ENCODE measurements at regions not wholly inside any gene's neighbourhood (a gene's known extent, or its start where the extent isn't known, plus 50 kb on each side); places are given as distances from the start of the nearest gene placed in this dataset.

GRCh38 chr1:5404412-5405203 is 587.6 kb downstream of the NPHP4 start:
- Mint-ChIP-seq H3K4me1 (ENCODE audit: low read depth) (peaks cover 1% of the 10 kb centered on the region), H3K36me3 (ENCODE audit: low read depth) (no peaks in the 10 kb centered on the region), H3K4me3 (no peak overlapping the region), H3K27ac (no peak overlapping the region), H3K27me3 (no peaks in the 10 kb centered on the region), H3K9me3 (peaks cover 5% of the 10 kb centered on the region)
- DNase-seq (no peak), ATAC-seq (no peak)
- CTCF ChIA-PET: no interaction called here
- no peak for TF ChIP-seq CTCF (IDR thresholded peaks at IDR 0.05)
- POLR2A ChIA-PET: interaction anchor here (0.6 kb wide), 1 partner anchor 68 kb away, joined by 3 read pairs; no protein-coding TSS in a partner anchor
- intact Hi-C loops (cut with micrococcal nuclease): no loop called here

GRCh38 chr1:5403935-5404334 is 588.3 kb downstream of the NPHP4 start:
- POLR2A ChIA-PET: no interaction called here
- Mint-ChIP-seq H3K4me1 (ENCODE audit: low read depth) (peaks cover 1% of the 10 kb centered on the region), H3K27ac (no peak overlapping the region)

GRCh38 chr1:5402618-5403017 is 589.6 kb downstream of the NPHP4 start:
- Mint-ChIP-seq H3K4me1 (ENCODE audit: low read depth) (peaks cover 1% of the 10 kb centered on the region), H3K36me3 (ENCODE audit: low read depth) (no peaks in the 10 kb centered on the region), H3K27ac (no peak overlapping the region), H3K9me3 (no peaks in the 10 kb centered on the region), H3K4me3 (no peak overlapping the region), H3K27me3 (no peaks in the 10 kb centered on the region)
- DNase-seq (no peak), ATAC-seq (no peak)
- no peak for TF ChIP-seq CTCF (IDR thresholded peaks at IDR 0.05)
- CTCF ChIA-PET: interaction anchor here (1.1 kb wide), 1 partner anchor 14 kb away, joined by 3 read pairs; no protein-coding TSS in a partner anchor
- intact Hi-C loops (cut with micrococcal nuclease): no loop called here
- POLR2A ChIA-PET: interaction anchor here (0.6 kb wide), 1 partner anchor 284 kb away, joined by 4 read pairs; no protein-coding TSS in a partner anchor

More at GRCh38 chr1:5403935-5404334, 588.3 kb downstream of the NPHP4 start:
- Mint-ChIP-seq H3K9me3 (peaks cover 2% of the 10 kb centered on the region), H3K27me3 (no peaks in the 10 kb centered on the region), H3K36me3 (ENCODE audit: low read depth) (no peaks in the 10 kb centered on the region), H3K4me3 (no peak overlapping the region)
- TF ChIP-seq CTCF (IDR thresholded peaks at IDR 0.05): no peak
- ATAC-seq (no peak), DNase-seq (no peak)
- CTCF ChIA-PET: no interaction called here
- intact Hi-C loops (cut with micrococcal nuclease): no loop called here

GRCh38 chr1:5399771-5400170 is 592.5 kb downstream of the NPHP4 start:
- Mint-ChIP-seq H3K9me3 (peaks cover 4% of the 10 kb centered on the region), H3K4me3 (no peak overlapping the region), H3K4me1 (ENCODE audit: low read depth) (peaks cover 1% of the 10 kb centered on the region), H3K27ac (no peak overlapping the region), H3K27me3 (no peaks in the 10 kb centered on the region), H3K36me3 (ENCODE audit: low read depth) (no peaks in the 10 kb centered on the region)
- intact Hi-C loops (cut with micrococcal nuclease): no loop called here
- no peak for TF ChIP-seq CTCF (IDR thresholded peaks at IDR 0.05)
- no peak for DNase-seq
- POLR2A ChIA-PET: no interaction called here
- CTCF ChIA-PET: no interaction called here
- ATAC-seq: no peak

- no peak overlapping the region for H3K27ac Mint-ChIP-seq
- H3K4me3 Mint-ChIP-seq: no peak overlapping the region
- POLR2A ChIA-PET: no interaction called here
These were observed 595.6 kb downstream of the NPHP4 start for GRCh38 chr1:5396593-5396992.

More at GRCh38 chr1:5396593-5396992, 595.6 kb downstream of the NPHP4 start:
- Mint-ChIP-seq H3K27me3 (no peaks in the 10 kb centered on the region), H3K4me1 (ENCODE audit: low read depth) (peaks cover 6% of the 10 kb centered on the region), H3K9me3 (peaks cover 4% of the 10 kb centered on the region), H3K36me3 (ENCODE audit: low read depth) (no peaks in the 10 kb centered on the region)
- no peak for TF ChIP-seq CTCF (IDR thresholded peaks at IDR 0.05)
- DNase-seq: no peak
- intact Hi-C loops (cut with micrococcal nuclease): no loop called here
- CTCF ChIA-PET: no interaction called here
- no peak for ATAC-seq

Data from activated CD8-positive, alpha-beta T cell treated with anti-CD3 and anti-CD28 coated beads for 36 hours (primary cell).